ENCODE measurements at regions not wholly inside any gene's neighbourhood (a gene's known extent, or its start where the extent isn't known, plus 50 kb on each side); places are given as distances from the start of the nearest gene placed in this dataset.
"Not testable (repeated sequence)": the region's sequence is repeated elsewhere in the genome, so short reads cannot be mapped to it uniquely, and the experiment has no call there.

GRCh38 chr2:87643165-87643564 lies 104.7 kb upstream of the PLGLB2 start:
- not testable (repeated sequence) for TF ChIP-seq CTCF, POLR2A (IDR thresholded peaks at IDR 0.05)

Measured in right lobe of liver (tissue), 4 donors.